DOHH2 (cell line): ENCODE measurements at regions not wholly inside any gene's neighbourhood (a gene's known extent, or its start where the extent isn't known, plus 50 kb on each side); places are given as distances from the start of the nearest gene placed in this dataset.

Experiments used
- CTCF ChIP-seq: fragments of 200-600 bp; sonication (generic); IDR thresholded peaks from one replicate; pipeline ENCODE4 v1.5.1; 2014; ENCODE audit warnings: antibody characterized with exemption, mild to moderate bottlenecking, low read depth, low read length; ENCODE audit not compliant: poor library complexity, severe bottlenecking
- EZH2phosphoT487 ChIP-seq: fragments of 200-600 bp; sonication (generic); IDR thresholded peaks from 2 replicates; pipeline ENCODE4 v1.6.1; 2017; ENCODE audit warnings: borderline replicate concordance, mild to moderate bottlenecking, antibody characterized with exemption, low read length, moderate library complexity, mixed read lengths

GRCh38 chr1:48114596-48115382 is 107.7 kb upstream of the SLC5A9 start:
- TF ChIP-seq CTCF (no peak), EZH2phosphoT487 (no peak)
